HepG2 (cell line): ENCODE measurements at regions not wholly inside any gene's neighbourhood (a gene's known extent, or its start where the extent isn't known, plus 50 kb on each side); places are given as distances from the start of the nearest gene placed in this dataset.

Experiments
- ARHGAP35 ChIP-seq: sonication (generic); formaldehyde crosslinking; IDR thresholded peaks from 2 replicates; pipeline ENCODE4 v1.9.0; 2022; ENCODE audit warnings: mild to moderate bottlenecking, inconsistent platforms, moderate library complexity, missing genetic modification reagents, borderline replicate concordance
- CAMTA2 ChIP-seq: sonication (generic); formaldehyde crosslinking; IDR thresholded peaks from 2 replicates; pipeline ENCODE4 v1.4.0; 2020; ENCODE audit warnings: mild to moderate bottlenecking, missing genetic modification reagents, borderline replicate concordance
- FLYWCH1 ChIP-seq: sonication (generic); formaldehyde crosslinking; IDR thresholded peaks from 2 replicates; pipeline ENCODE4 v1.8.1; 2023; ENCODE audit warnings: mild to moderate bottlenecking, missing genetic modification reagents
- HHEX ChIP-seq: IDR thresholded peaks from 2 replicates; pipeline ENCODE4 v1.6.1; 2016; ENCODE audit warnings: control low read depth
- KMT2B ChIP-seq: IDR thresholded peaks from 2 replicates; pipeline ENCODE4 v1.6.1; 2016; ENCODE audit warnings: missing genetic modification reagents, missing compliant biosample characterization
- MTA1 ChIP-seq: sonication (generic); formaldehyde crosslinking; IDR thresholded peaks from 2 replicates; pipeline ENCODE4 v1.4.0; 2020; ENCODE audit warnings: missing genetic modification reagents, mild to moderate bottlenecking, borderline replicate concordance
- NPAS2 ChIP-seq: sonication (generic); formaldehyde crosslinking; IDR thresholded peaks from 2 replicates; pipeline ENCODE4 v1.8.0; 2022; ENCODE audit warnings: mild to moderate bottlenecking, missing genetic modification reagents, borderline replicate concordance
- POGZ ChIP-seq: sonication (generic); formaldehyde crosslinking; IDR thresholded peaks from 2 replicates; pipeline ENCODE4 v1.4.0; 2020; ENCODE audit warnings: mild to moderate bottlenecking, missing genetic modification reagents
- RFXAP ChIP-seq: sonication (generic); formaldehyde crosslinking; IDR thresholded peaks from 2 replicates; pipeline ENCODE4 v1.4.0; 2020; ENCODE audit warnings: missing genetic modification reagents, borderline replicate concordance
- SMARCC2 ChIP-seq: fragments of 450-650 bp; IDR thresholded peaks from 2 replicates; pipeline ENCODE4 v1.6.1; 2017; ENCODE audit warnings: antibody characterized with exemption, mild to moderate bottlenecking
- STAT5B ChIP-seq: sonication (generic); formaldehyde crosslinking; IDR thresholded peaks from 2 replicates; pipeline ENCODE4 v1.4.0; 2020; ENCODE audit warnings: missing genetic modification reagents
- SYNCRIP ChIP-seq: fragments of 200-400 bp; formaldehyde crosslinking; IDR thresholded peaks from 2 replicates; pipeline ENCODE4 v1.6.1; 2018; ENCODE audit warnings: mild to moderate bottlenecking, low read depth, low read length; ENCODE audit not compliant: insufficient read depth
- ZNF234 ChIP-seq: sonication (generic); formaldehyde crosslinking; conservative IDR thresholded peaks from 2 replicates; pipeline ENCODE4 v1.5.1; 2020; ENCODE audit warnings: mild to moderate bottlenecking, missing genetic modification reagents
- ZNF343 ChIP-seq: sonication (generic); formaldehyde crosslinking; IDR thresholded peaks from 2 replicates; pipeline ENCODE4 v1.4.0; 2020; ENCODE audit warnings: mild to moderate bottlenecking, missing genetic modification reagents
- ZNF512B ChIP-seq: sonication (generic); formaldehyde crosslinking; IDR thresholded peaks from 2 replicates; pipeline ENCODE4 v1.5.1; 2020; ENCODE audit warnings: missing genetic modification reagents, mild to moderate bottlenecking, borderline replicate concordance
- ZNF710 ChIP-seq: sonication (generic); formaldehyde crosslinking; IDR thresholded peaks from 2 replicates; pipeline ENCODE4 v1.5.0; 2020; ENCODE audit warnings: mild to moderate bottlenecking, missing genetic modification reagents, borderline replicate concordance
- ZNF768 ChIP-seq: sonication (generic); formaldehyde crosslinking; IDR thresholded peaks from 2 replicates; pipeline ENCODE4 v1.4.0; 2020; ENCODE audit warnings: missing genetic modification reagents
- ZNF839 ChIP-seq: sonication (generic); formaldehyde crosslinking; IDR thresholded peaks from 2 replicates; pipeline ENCODE4 v1.4.0; 2020; ENCODE audit warnings: missing genetic modification reagents, mild to moderate bottlenecking, borderline replicate concordance
- TF ChIP-seq, protein P1 (sequence below): fragments of 450-650 bp; IDR thresholded peaks from 2 replicates; pipeline ENCODE4 v1.6.1; 2017
- TF ChIP-seq, protein P2 (sequence below): IDR thresholded peaks from 2 replicates; pipeline ENCODE4 v1.6.1; 2016; ENCODE audit warnings: mild to moderate bottlenecking, missing biosample characterization, missing genetic modification reagents
- TF ChIP-seq, protein P3 (sequence below): sonication (generic); formaldehyde crosslinking; IDR thresholded peaks from 2 replicates; pipeline ENCODE4 v1.8.1; 2023; ENCODE audit warnings: mild to moderate bottlenecking, missing genetic modification reagents, borderline replicate concordance

- TF ChIP-seq SYNCRIP (no peak), ZNF234 (CRISPR knock-in tag) (no peak), ZNF512B (CRISPR knock-in tag) (no peak), KMT2B (peak; percentile 49; the same call in 1 of the 2 replicates), MTA1 (CRISPR knock-in tag) (peak; percentile 80), POGZ (CRISPR knock-in tag) (peak; percentile 21; the same call in 1 of the 2 replicates), ZNF839 (CRISPR knock-in tag) (no peak), FLYWCH1 (no peak), ARHGAP35 (CRISPR knock-in tag) (no peak), ZNF343 (CRISPR knock-in tag) (no peak), RFXAP (CRISPR knock-in tag) (peak; percentile 72; the same call in 1 of the 2 replicates), ZNF710 (CRISPR knock-in tag) (no peak), STAT5B (CRISPR knock-in tag) (no peak), CAMTA2 (CRISPR knock-in tag) (no peak), SMARCC2 (no peak), ZNF768 (no peak; the same call in 1 of the 2 replicates), HHEX (CRISPR knock-in tag) (no peak), NPAS2 (CRISPR knock-in tag) (no peak)
- TF ChIP-seq, protein P1, sequence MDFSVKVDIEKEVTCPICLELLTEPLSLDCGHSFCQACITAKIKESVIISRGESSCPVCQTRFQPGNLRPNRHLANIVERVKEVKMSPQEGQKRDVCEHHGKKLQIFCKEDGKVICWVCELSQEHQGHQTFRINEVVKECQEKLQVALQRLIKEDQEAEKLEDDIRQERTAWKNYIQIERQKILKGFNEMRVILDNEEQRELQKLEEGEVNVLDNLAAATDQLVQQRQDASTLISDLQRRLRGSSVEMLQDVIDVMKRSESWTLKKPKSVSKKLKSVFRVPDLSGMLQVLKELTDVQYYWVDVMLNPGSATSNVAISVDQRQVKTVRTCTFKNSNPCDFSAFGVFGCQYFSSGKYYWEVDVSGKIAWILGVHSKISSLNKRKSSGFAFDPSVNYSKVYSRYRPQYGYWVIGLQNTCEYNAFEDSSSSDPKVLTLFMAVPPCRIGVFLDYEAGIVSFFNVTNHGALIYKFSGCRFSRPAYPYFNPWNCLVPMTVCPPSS: no peak
- TF ChIP-seq, protein P2, sequence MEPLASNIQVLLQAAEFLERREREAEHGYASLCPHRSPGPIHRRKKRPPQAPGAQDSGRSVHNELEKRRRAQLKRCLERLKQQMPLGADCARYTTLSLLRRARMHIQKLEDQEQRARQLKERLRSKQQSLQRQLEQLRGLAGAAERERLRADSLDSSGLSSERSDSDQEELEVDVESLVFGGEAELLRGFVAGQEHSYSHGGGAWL: peak; percentile 73; the same call in 1 of the 2 replicates
- TF ChIP-seq, protein P3, sequence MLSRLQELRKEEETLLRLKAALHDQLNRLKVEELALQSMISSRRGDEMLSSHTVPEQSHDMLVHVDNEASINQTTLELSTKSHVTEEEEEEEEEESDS (CRISPR knock-in tag): no peak
Measured at GRCh38 chr1:58903514-58904298, 119.9 kb upstream of the JUN start (continued).
